HepG2 (cell line): ENCODE measurements at regions not wholly inside any gene's neighbourhood (a gene's known extent, or its start where the extent isn't known, plus 50 kb on each side); places are given as distances from the start of the nearest gene placed in this dataset.

Source experiments
- FOXK1 ChIP-seq: sonication (generic); formaldehyde crosslinking; IDR thresholded peaks from 2 replicates; pipeline ENCODE4 v1.4.0; 2020; ENCODE audit warnings: low read depth, missing genetic modification reagents, borderline replicate concordance
- POLR2A ChIP-seq, 2 experiments: IDR thresholded peaks; 2 replicates each; pipeline ENCODE4 v1.6.1; 2011; ENCODE audit warnings: low read depth in 2 of 2, low read length in 2 of 2, mild to moderate bottlenecking in 1 of 2, moderate library complexity in 1 of 2; ENCODE audit not compliant: insufficient read depth in 1 of 2
- PPARG ChIP-seq: conservative IDR thresholded peaks from 2 replicates; pipeline ENCODE4 v1.6.1; 2016; ENCODE audit warnings: missing biosample characterization, missing genetic modification reagents
- ZBTB7A ChIP-seq: sonication (generic); formaldehyde crosslinking; IDR thresholded peaks from 2 replicates; pipeline ENCODE4 v1.8.0; 2022; ENCODE audit warnings: mild to moderate bottlenecking, missing genetic modification reagents
- ZNF274 ChIP-seq: sonication (generic); formaldehyde crosslinking; IDR thresholded peaks from 2 replicates; pipeline ENCODE4 v1.5.1; 2020; ENCODE audit warnings: mild to moderate bottlenecking, missing genetic modification reagents
- ZNF670 ChIP-seq: sonication (generic); formaldehyde crosslinking; IDR thresholded peaks from 2 replicates; pipeline ENCODE4 v1.8.0; 2022; ENCODE audit warnings: mild to moderate bottlenecking, missing genetic modification reagents, borderline replicate concordance
- ZNF678 ChIP-seq: sonication (generic); formaldehyde crosslinking; IDR thresholded peaks from 2 replicates; pipeline ENCODE4 v1.4.0; 2020; ENCODE audit warnings: mild to moderate bottlenecking, missing genetic modification reagents
- TF ChIP-seq, protein P1 (sequence below): sonication (generic); formaldehyde crosslinking; IDR thresholded peaks from 2 replicates; pipeline ENCODE4 v1.5.0; 2020; ENCODE audit warnings: mild to moderate bottlenecking, missing genetic modification reagents, moderate library complexity

DNA sequence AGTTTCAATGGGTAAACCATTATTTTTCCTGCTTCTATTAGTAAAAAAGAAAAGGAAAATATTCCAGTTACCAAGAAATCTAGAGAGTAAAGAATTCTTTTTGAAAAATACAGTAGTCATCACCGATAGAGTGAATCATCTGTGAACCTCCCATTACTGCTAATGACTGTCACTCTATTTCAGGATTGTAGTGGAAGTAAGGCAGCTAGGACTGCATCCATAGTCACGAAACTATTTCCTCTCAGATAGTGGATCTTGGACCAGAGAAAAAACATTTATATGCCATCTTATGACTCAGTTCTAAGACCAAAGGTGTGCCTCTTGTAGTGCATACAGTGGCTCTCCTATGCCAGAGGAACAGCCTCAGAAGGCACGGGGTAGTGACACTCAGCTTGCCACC, 173.9 kb upstream of the PLEKHA5 start:
- TF ChIP-seq PPARG (CRISPR knock-in tag) = no peak
- TF ChIP-seq FOXK1 (CRISPR knock-in tag) = no peak
- TF ChIP-seq ZNF670 (CRISPR knock-in tag) = no peak
- no peak for TF ChIP-seq ZNF678 (CRISPR knock-in tag)
- TF ChIP-seq, protein P1, sequence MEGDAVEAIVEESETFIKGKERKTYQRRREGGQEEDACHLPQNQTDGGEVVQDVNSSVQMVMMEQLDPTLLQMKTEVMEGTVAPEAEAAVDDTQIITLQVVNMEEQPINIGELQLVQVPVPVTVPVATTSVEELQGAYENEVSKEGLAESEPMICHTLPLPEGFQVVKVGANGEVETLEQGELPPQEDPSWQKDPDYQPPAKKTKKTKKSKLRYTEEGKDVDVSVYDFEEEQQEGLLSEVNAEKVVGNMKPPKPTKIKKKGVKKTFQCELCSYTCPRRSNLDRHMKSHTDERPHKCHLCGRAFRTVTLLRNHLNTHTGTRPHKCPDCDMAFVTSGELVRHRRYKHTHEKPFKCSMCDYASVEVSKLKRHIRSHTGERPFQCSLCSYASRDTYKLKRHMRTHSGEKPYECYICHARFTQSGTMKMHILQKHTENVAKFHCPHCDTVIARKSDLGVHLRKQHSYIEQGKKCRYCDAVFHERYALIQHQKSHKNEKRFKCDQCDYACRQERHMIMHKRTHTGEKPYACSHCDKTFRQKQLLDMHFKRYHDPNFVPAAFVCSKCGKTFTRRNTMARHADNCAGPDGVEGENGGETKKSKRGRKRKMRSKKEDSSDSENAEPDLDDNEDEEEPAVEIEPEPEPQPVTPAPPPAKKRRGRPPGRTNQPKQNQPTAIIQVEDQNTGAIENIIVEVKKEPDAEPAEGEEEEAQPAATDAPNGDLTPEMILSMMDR (CRISPR knock-in tag) = no peak
- no peak for TF ChIP-seq ZBTB7A
- TF ChIP-seq ZNF274 (CRISPR knock-in tag) = no peak
- TF ChIP-seq POLR2A (IDR thresholded peaks at IDR 0.05; ENCODE audit: insufficient read depth in 1 of 2, low read depth in 2 of 2, low read length in 2 of 2) = no peak
